Lower leg skin (tissue), 3 donors: ENCODE measurements at regions not wholly inside any gene's neighbourhood (a gene's known extent, or its start where the extent isn't known, plus 50 kb on each side); places are given as distances from the start of the nearest gene placed in this dataset.

ENCODE experiments used
- CTCF ChIP-seq, 3 donors: fragments of 450-650 bp; IDR thresholded peaks; one replicate each; pipeline ENCODE4 v1.5.1; 2016; ENCODE audit warnings: antibody characterized with exemption in 3 of 3, mild to moderate bottlenecking in 3 of 3, moderate library complexity in 2 of 3
- POLR2A ChIP-seq, 2 donors: fragments of 450-650 bp; IDR thresholded peaks; one replicate each; pipeline ENCODE4 v1.6.1; 2016 to 2017; ENCODE audit warnings: antibody characterized with exemption in 2 of 2, mild to moderate bottlenecking in 1 of 2, moderate library complexity in 1 of 2

- no peak for TF ChIP-seq CTCF (IDR thresholded peaks at IDR 0.05)
- TF ChIP-seq POLR2A (IDR thresholded peaks at IDR 0.05) = no peak
Observed at GRCh38 chr2:163491850-163492249, 244.0 kb downstream of the FIGN start.
